Left ventricle myocardium inferior (tissue), 1 donor: ENCODE measurements at regions not wholly inside any gene's neighbourhood (a gene's known extent, or its start where the extent isn't known, plus 50 kb on each side); places are given as distances from the start of the nearest gene placed in this dataset.

Source experiments
- DNase-seq: peaks from one replicate; pipeline ENCODE4 v3.0.0-alpha.2; 2020
- H3K27ac ChIP-seq: fragments of 200-600 bp; replicated peaks from 2 replicates; pipeline ENCODE4 v1.8.0; 2021
- H3K27me3 ChIP-seq: fragments of 200-600 bp; 2 replicates; pipeline ENCODE4 v1.8.0; 2021; ENCODE audit warnings: low read depth
- H3K36me3 ChIP-seq: fragments of 200-600 bp; 2 replicates; pipeline ENCODE4 v1.8.0; 2021
- H3K4me1 ChIP-seq: fragments of 200-600 bp; 2 replicates; pipeline ENCODE4 v1.8.0; 2021
- H3K4me3 ChIP-seq: fragments of 200-600 bp; 2 replicates; pipeline ENCODE4 v1.8.0; 2021; ENCODE audit warnings: mild to moderate bottlenecking, moderate library complexity
- H3K9me3 ChIP-seq: fragments of 200-600 bp; replicated peaks from 2 replicates; pipeline ENCODE4 v1.8.0; 2021
- intact Hi-C: fragments of 100-400 bp; cut with micrococcal nuclease; formaldehyde crosslinking; loops from one replicate; pipeline ENCODE4 v1.11.0; 2022
- TF ChIP-seq, protein P1 (sequence below): fragments of 200-600 bp; IDR thresholded peaks from 2 replicates; pipeline ENCODE4 v1.8.0; 2021; ENCODE audit warnings: antibody characterized with exemption, mild to moderate bottlenecking, borderline replicate concordance
- donor health status: DM: no; HTN: yes; CAD: no; lungs with severe emphysema.

DNA sequence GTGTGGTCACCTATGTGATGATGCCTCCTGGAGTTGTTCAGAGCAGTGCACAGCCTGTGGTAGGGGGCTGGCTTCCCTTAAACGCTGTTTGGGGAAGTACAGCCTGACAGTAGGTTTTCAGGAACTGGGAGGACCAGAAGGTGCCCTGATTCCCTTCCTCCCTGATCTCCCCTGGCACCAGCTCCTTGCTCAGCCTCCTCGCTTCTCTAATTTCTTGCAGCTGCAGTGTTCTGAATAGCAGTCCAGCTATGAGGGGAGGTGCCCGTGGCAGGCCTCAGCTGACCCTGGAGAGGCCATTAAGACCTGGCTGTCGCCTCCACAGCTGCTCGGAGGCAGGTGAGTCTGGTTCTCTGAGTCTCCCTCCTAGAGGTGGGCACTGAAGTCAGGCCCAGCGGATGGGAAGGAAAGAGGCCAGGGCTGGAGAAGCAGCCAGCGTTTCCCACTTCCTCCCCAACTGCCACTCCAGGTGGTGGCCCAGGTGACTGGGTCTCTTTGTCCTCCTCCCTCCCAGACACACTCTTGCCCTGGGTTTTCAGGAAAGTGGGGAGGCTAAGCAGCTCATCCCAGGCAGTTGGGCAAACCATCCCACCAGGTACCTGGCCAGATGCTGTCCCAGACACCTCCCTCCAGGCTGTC, 52.0 kb upstream of the RPL11 start:
- TF ChIP-seq, protein P1, sequence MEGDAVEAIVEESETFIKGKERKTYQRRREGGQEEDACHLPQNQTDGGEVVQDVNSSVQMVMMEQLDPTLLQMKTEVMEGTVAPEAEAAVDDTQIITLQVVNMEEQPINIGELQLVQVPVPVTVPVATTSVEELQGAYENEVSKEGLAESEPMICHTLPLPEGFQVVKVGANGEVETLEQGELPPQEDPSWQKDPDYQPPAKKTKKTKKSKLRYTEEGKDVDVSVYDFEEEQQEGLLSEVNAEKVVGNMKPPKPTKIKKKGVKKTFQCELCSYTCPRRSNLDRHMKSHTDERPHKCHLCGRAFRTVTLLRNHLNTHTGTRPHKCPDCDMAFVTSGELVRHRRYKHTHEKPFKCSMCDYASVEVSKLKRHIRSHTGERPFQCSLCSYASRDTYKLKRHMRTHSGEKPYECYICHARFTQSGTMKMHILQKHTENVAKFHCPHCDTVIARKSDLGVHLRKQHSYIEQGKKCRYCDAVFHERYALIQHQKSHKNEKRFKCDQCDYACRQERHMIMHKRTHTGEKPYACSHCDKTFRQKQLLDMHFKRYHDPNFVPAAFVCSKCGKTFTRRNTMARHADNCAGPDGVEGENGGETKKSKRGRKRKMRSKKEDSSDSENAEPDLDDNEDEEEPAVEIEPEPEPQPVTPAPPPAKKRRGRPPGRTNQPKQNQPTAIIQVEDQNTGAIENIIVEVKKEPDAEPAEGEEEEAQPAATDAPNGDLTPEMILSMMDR = no peak
- peak overlapping the region; percentile 77 for H3K27ac ChIP-seq
- H3K9me3 ChIP-seq = no peaks in the 10 kb centered on the region

DNA sequence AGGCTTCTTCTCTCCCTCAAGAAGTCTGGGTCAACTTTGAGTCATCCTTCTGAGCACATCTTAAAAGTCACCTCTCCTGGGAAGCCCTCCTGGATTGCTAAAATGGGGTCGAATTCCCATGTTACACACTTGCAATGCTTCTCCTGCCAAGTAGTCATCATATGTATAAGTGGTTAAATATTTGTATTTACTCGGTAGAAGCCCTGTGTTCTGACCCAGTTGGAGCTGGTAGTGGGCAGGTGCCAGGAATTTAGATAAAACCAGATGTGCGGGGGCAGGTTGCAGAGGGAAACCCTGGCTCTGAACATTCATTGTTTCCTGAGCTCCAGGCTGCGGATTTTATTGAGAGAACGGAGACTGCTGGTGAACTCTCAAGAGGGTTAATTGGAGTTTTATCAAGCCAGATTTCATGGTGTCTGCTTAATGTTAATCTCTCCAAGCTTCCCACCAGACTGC, 52.8 kb upstream of the RPL11 start:
- Histone ChIP-seq H3K27me3 (no peaks in the 10 kb centered on the region), H3K27ac (peak overlapping the region; percentile 77), H3K4me1 (peaks cover 53% of the 10 kb centered on the region), H3K36me3 (no peaks in the 10 kb centered on the region), H3K9me3 (no peaks in the 10 kb centered on the region), H3K4me3 (no peak overlapping the region)
- DNase-seq = peak; percentile 29
- TF ChIP-seq, protein P1 = no peak
- intact Hi-C loops = no loop called here

More for the DNA sequence above, 52.0 kb upstream of the RPL11 start:
- peak; percentile 18 for DNase-seq
- intact Hi-C loops = no loop called here
- no peaks in the 10 kb centered on the region for H3K27me3 ChIP-seq
- no peak overlapping the region for H3K4me3 ChIP-seq
- H3K36me3 ChIP-seq = no peaks in the 10 kb centered on the region
- H3K4me1 ChIP-seq = peaks cover 55% of the 10 kb centered on the region

DNA sequence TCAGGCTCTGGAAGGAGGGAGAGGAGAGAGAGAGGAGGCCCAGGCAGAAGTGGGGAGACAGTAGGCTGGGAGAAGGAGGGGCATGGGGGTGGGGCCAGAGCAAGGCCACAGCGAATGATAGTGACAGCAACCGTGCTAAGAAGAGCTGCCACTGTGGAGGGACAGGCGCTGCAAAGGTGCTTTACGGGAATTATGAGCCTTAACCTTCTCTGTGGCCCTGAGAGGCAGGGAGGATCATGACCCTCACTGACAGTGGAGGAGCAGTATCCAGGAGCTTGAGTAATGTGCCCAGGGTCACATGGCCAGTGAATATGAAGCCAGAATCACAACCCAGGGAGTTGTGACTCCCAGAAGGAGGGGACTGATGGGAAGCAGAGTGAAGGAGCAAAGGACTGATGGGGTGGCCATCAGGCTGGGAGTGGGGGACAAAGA, 53.4 kb upstream of the RPL11 start:
- H3K4me1 ChIP-seq = peaks cover 48% of the 10 kb centered on the region
- no peaks in the 10 kb centered on the region for H3K9me3 ChIP-seq
- H3K27me3 ChIP-seq = no peaks in the 10 kb centered on the region
- H3K36me3 ChIP-seq = no peaks in the 10 kb centered on the region
- no peak for DNase-seq
- peak overlapping the region; percentile 77 for H3K27ac ChIP-seq
- TF ChIP-seq, protein P1 = no peak
- intact Hi-C loops = no loop called here
- H3K4me3 ChIP-seq = no peak overlapping the region

DNA sequence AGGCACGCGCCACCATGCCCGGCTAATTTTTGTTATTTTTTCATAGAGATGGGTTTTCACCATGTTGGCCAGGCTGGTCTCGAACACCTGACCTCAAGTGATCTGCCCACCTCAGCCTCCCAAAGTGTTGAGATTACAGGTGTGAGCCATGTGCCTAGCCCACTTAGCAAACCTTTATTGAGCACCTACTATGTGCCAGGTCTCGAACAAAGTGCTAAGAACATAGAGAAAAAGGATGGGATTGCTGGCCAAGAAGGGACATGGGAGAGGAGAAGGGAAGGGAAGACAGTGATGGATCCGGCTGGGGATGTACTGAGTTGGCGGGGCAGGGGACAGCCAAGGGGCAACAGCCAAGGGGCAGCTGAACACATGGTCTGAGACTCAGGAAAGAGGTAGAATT, 55.6 kb upstream of the RPL11 start:
- no peak overlapping the region for H3K4me3 ChIP-seq
- peak overlapping the region; percentile 86 for H3K27ac ChIP-seq
- TF ChIP-seq, protein P1 = no peak
- no peaks in the 10 kb centered on the region for H3K27me3 ChIP-seq
- no peak for DNase-seq
- no peaks in the 10 kb centered on the region for H3K36me3 ChIP-seq
- H3K4me1 ChIP-seq = peaks cover 48% of the 10 kb centered on the region
- no peaks in the 10 kb centered on the region for H3K9me3 ChIP-seq
- intact Hi-C loops = loop anchor here (2.0 kb wide), 1 partner anchor 91 kb away; no protein-coding TSS in a partner anchor

DNA sequence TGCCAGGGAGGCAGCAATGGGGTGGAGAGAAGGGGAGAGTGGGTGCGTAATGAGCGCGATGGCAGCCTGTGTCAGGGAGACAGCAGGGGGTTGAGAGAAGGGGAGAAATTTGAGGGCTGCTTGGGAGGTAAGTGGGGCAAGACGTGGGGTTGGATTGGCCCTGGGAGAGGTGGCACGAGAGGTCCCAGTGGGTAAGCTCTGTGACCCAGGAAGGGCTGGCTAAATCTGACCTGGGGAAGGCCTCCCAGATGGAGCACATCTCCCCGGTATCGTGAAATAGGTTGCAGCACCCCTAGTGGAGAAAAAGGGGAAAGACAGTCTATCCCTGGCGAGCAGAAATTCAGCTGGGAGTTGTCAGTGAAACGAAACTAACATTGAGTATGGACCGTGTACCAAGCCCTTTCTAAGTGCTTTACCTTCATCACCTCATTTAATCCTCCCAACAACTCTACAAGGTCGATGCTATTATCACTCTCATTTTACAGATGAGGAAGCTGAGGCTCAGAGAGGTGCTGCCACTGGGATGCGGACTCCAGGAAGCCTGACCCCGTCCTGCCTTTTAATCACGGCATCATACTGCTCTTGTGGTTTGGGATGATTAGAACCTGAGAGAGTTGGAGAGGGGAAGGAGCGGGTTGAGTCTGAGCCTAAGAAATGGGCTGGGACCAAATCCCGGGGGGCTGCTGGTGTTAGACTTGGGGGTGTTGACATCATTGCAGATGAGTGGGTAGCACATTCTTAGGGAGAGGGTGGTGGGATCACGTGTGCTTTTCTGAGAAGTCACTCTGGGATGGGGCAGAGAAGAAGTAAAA, 56.6 kb upstream of the RPL11 start:
- H3K9me3 ChIP-seq = no peaks in the 10 kb centered on the region
- peak; percentile 42 for DNase-seq
- intact Hi-C loops = no loop called here
- TF ChIP-seq, protein P1 = peak; percentile 94
- H3K4me1 ChIP-seq = peaks cover 48% of the 10 kb centered on the region
- H3K4me3 ChIP-seq = peak overlapping the region; percentile 61
- no peaks in the 10 kb centered on the region for H3K36me3 ChIP-seq
- H3K27ac ChIP-seq = peak overlapping the region; percentile 86
- H3K27me3 ChIP-seq = no peaks in the 10 kb centered on the region
